ENCODE measurements at regions not wholly inside any gene's neighbourhood (a gene's known extent, or its start where the extent isn't known, plus 50 kb on each side); places are given as distances from the start of the nearest gene placed in this dataset.

GRCh38 chr16:64185954-64186353 is 935.9 kb downstream of the CDH11 start:
- no peak for DNase-seq (ENCODE audit: low read depth in 1 of 2, low spot score in 1 of 2)
- H3K27me3 ChIP-seq (ENCODE audit: insufficient read depth, poor library complexity, severe bottlenecking) = no peaks in the 10 kb centered on the region
- H3K4me3 ChIP-seq (replicated peaks; ENCODE audit: insufficient read depth, low read length) = no peak overlapping the region
- TF ChIP-seq CTCF (IDR thresholded peaks at IDR 0.05; ENCODE audit: insufficient read depth, low read length) (no peak), POLR2AphosphoS5 (IDR thresholded peaks at IDR 0.05; ENCODE audit: low read depth) (no peak), GABPA (IDR thresholded peaks at IDR 0.05; ENCODE audit: low read depth) (no peak), REST (IDR thresholded peaks at IDR 0.05; ENCODE audit: insufficient replicate concordance, low read depth) (no peak), SPI1 (IDR thresholded peaks at IDR 0.05; ENCODE audit: borderline replicate concordance, low read depth) (no peak)
- no peak overlapping the region for H3K27ac ChIP-seq (replicated peaks)

GRCh38 chr16:64184156-64184555 is 937.7 kb downstream of the CDH11 start:
- Histone ChIP-seq H3K4me3 (replicated peaks; ENCODE audit: insufficient read depth, low read length) (no peak overlapping the region), H3K27ac (replicated peaks) (no peak overlapping the region), H3K27me3 (ENCODE audit: insufficient read depth, poor library complexity, severe bottlenecking) (no peaks in the 10 kb centered on the region)
- TF ChIP-seq GABPA (IDR thresholded peaks at IDR 0.05; ENCODE audit: low read depth) (no peak), CTCF (IDR thresholded peaks at IDR 0.05; ENCODE audit: insufficient read depth, low read length) (no peak), SPI1 (IDR thresholded peaks at IDR 0.05; ENCODE audit: borderline replicate concordance, low read depth) (no peak), REST (IDR thresholded peaks at IDR 0.05; ENCODE audit: insufficient replicate concordance, low read depth) (no peak), POLR2AphosphoS5 (IDR thresholded peaks at IDR 0.05; ENCODE audit: low read depth) (no peak)
- DNase-seq (ENCODE audit: low read depth in 1 of 2, low spot score in 1 of 2) = no peak

- no peak overlapping the region for H3K27ac ChIP-seq (replicated peaks)
- TF ChIP-seq CTCF (IDR thresholded peaks at IDR 0.05; ENCODE audit: insufficient read depth, low read length) (no peak), POLR2AphosphoS5 (IDR thresholded peaks at IDR 0.05; ENCODE audit: low read depth) (no peak), GABPA (IDR thresholded peaks at IDR 0.05; ENCODE audit: low read depth) (no peak), SPI1 (IDR thresholded peaks at IDR 0.05; ENCODE audit: borderline replicate concordance, low read depth) (no peak), REST (IDR thresholded peaks at IDR 0.05; ENCODE audit: insufficient replicate concordance, low read depth) (no peak)
- no peaks in the 10 kb centered on the region for H3K27me3 ChIP-seq (ENCODE audit: insufficient read depth, poor library complexity, severe bottlenecking)
- H3K4me3 ChIP-seq (replicated peaks; ENCODE audit: insufficient read depth, low read length) = no peak overlapping the region
- DNase-seq (ENCODE audit: low read depth in 1 of 2, low spot score in 1 of 2) = no peak
Observed at GRCh38 chr16:64182985-64183384, 938.9 kb downstream of the CDH11 start.

Data from HL-60 (cell line).